GM19463 (cell line): ENCODE measurements at regions not wholly inside any gene's neighbourhood (a gene's known extent, or its start where the extent isn't known, plus 50 kb on each side); places are given as distances from the start of the nearest gene placed in this dataset.
"Not testable (repeated sequence)": the region's sequence is repeated elsewhere in the genome, so short reads cannot be mapped to it uniquely, and the experiment has no call there.

ENCODE experiments used
- ATAC-seq: cut with Tn5 transposase; IDR thresholded peaks from one replicate; pipeline ENCODE4 v1.9.1; 2021; ENCODE audit warnings: mild to moderate bottlenecking, moderate library complexity; ENCODE audit not compliant: unreplicated experiment

DNA sequence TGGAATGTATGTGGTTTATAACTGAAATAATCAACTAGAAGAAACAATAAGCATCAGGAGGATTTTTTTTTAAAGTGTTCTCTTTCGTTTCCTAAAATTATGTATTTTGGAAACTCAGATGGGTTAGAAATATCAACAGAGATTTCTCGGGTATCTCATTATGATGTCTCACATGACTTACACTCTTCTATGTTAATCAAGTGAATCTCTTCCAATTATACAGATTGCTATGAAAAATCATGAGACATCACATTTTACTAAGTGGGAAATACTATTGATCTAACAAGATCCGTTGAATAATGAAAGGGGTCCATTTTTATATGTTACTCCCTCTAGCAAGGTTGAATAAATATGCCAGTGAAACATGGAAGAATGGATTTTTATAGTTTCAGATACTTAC lies 54.7 kb upstream of the NRIP1 start:
- no peak for ATAC-seq

DNA sequence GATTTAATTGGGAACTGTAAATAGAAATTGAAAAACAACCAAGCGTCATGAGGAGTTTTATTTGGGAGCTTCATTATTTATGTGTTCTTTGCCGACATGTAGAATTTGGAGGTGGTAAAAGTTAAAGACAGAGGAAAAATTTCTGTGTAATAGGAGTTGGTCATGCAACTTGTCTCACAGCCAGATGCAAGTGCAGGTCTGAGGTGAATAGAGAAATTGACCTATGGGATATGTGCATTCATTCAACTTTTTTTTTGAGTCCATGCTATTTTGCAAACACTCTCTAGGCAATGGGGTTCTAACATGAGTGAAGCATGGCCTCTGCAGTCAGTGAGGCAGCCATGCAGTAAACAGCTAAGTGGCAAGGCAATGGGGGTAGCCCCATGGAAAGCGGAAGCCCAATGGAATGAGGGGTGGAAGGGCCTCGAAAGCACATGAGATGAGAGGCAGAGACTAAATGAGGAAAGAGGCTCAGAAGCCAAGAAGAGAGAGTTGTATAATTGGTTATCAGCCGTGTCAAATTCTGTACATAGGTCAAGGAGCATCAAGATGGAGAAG lies 56.4 kb upstream of the NRIP1 start:
- ATAC-seq: no peak

DNA sequence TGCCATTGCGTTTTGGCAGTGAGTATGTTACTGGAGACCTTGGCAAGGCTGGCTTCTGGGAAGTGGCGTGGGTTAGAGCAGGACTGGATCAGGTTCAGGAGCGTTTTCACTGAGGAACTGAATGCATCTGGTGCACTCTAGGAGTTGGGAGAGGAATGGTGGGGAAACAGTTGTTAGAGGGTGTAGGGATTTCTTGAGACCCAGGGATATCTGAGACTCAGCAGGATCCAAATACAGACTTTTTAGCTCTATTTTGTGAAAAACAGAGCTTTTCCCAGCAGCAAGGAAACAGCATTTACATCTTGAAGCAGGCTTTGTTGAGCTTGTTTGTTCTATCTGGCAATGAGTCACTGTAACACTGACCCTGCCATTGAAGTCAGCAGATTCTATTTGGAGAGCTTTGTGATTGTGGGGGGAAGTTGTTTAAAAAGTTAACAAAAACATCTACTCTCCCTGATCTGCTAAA lies 56.9 kb upstream of the NRIP1 start:
- no peak for ATAC-seq

DNA sequence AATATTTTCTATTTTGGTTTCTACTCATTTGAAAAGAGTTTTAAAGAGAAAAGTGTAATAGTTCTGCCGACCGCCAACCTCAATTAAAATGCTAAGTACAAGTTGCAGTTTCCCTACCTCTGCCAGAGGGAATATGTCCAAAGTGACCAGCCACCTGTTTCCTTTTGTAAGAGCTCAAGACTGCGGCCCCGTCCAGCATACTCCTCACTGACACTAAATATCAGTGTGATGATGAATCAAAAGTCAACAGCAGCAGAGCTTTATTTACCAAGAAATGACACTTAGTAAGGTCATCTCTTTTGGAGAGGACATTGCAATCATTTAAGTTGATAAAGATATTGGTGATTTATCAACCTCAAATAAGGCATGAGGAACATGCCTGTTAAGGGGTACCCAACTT lies 57.4 kb upstream of the NRIP1 start:
- no peak for ATAC-seq

DNA sequence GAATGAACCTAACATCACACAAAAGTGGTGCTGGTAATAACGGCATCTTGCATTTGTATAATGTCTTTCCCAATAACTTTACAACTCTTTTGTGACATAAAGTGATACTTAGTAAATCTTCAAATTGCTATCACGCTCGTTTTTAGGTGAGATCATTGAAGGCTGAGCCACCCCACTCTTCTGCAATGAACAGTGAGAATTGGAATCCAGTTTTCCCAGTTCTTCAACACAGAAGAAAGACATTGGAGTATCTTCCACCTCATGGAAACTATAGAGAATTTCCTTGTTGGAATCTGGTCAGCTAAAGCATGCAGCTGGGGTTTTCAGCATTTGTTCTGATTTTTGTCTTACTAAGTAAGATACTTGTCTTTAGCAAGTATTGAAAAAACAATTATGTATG lies 59.9 kb upstream of the NRIP1 start:
- ATAC-seq: no peak

GRCh38 chr21:15126948-15127347 lies 62.1 kb upstream of the NRIP1 start:
- no peak for ATAC-seq

GRCh38 chr21:15127437-15127836 lies 62.6 kb upstream of the NRIP1 start:
- ATAC-seq: no peak

DNA sequence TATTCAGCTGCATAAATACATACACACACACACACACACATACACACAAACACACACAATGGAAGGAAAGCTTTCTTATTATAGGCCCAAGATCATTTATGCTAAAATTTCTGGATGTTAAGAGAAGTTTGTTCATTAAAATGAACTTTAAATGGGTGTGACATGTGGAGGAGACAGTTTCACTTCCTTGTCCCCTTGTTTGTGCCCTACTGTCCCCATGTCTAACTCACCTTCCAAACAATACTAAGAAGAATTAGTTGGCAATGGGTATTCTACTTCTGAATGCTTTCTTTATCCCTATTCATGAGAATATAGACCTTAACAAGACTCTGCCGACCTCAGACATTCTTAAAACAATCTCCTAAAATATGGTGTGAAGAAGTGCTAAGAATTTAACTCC lies 63.5 kb upstream of the NRIP1 start:
- ATAC-seq: no peak

- not testable (repeated sequence) for ATAC-seq
Measured at GRCh38 chr21:15128714-15129113, 63.9 kb upstream of the NRIP1 start.

DNA sequence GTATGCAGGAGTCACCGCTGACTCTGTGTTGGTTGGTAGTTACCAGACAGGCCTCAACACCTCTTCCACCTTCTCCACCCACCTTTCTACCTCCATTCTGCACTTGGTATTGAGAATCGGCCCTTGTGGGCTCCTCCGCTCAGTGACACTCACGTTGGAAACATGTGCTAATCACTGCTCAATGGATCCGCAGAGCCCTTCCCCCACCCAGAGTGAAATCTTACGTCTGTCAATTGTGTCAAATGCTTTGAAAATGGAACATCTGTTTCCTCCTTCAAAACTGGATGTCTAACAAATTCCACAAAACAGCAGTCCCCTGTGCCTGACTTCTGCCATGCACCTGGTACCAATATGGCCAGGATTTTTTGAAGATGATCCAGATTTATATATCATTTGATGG lies 65.5 kb upstream of the NRIP1 start:
- no peak for ATAC-seq

- no peak for ATAC-seq
Measured at GRCh38 chr21:15130751-15131150, 66.0 kb upstream of the NRIP1 start.

DNA sequence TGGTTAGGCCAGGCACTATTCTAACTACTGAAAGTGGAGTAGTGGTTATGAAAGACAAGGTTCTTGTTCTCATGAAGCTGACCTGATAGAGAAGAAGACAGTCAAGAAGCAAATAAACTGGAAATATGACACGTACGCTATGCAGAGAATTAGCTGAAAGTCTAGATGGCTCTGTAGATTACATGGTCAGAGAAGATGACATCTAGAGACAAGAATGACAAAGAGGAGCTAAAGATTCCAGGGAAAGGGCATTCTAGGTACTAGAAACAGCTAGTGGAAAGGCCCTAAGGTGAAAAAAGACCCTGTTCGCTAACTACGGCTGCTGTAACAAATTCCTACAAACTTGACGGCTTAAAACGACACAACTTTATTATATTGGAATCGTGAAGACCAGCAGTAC lies 68.0 kb upstream of the NRIP1 start:
- ATAC-seq: no peak

- ATAC-seq: no peak
Measured at GRCh38 chr21:15134701-15135470, 70.1 kb upstream of the NRIP1 start.

DNA sequence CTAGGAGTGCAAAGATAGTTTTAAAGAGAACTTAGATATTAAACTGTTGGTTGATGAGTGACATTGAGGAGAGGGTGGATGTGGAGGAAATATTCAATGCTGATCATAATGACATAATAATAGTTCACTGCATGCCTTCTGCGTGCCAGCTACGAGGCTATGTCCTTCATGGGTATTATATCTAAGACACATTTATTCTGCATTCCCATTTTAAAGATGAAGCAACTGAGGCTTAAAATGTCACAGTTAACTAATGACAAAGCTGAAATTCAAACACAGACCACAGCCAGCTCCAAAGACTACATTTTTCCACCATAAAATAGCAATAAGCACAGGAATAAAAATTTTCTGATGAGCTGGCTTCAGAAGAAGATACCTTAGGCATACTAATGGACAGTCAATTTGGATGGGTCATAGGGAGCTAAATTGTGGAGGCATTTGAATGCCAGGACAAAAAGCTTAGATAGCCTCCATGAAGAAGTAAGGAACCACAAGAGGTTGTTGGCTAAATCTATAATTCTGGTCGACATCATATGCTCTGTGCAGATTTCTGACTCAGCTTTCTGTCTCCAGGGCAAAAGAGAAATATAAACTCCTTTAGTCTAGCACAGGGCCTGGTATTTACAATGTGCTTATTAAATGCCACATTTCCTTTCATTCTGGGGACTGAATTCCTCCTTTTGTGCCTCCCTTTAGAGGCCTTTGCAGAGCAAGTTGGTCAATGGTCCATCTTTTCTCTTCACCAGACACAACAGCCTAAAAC lies 71.2 kb upstream of the NRIP1 start:
- ATAC-seq: no peak

DNA sequence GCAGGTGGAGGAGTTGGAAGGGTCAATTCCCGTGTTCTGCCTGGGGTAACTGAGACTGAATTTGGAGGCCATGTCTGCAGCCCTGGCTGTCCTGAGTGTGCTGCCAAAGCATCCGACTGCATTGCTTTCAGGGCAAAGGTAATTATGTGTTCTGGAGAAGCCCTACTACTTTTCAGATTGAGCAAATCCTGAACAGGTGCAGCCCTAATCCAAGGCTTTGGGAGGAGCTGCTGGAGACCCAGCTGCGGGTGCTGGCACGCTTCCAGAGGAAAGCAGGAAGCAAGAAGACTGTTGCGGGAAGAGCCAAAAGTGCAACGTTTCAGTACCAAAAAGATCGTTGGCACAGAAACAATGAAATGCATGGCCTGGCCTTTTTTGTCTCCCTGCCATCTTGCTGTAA lies 73.7 kb upstream of the NRIP1 start:
- ATAC-seq: no peak

- no peak for ATAC-seq
Measured at GRCh38 chr21:15139898-15140297, 75.1 kb upstream of the NRIP1 start.

DNA sequence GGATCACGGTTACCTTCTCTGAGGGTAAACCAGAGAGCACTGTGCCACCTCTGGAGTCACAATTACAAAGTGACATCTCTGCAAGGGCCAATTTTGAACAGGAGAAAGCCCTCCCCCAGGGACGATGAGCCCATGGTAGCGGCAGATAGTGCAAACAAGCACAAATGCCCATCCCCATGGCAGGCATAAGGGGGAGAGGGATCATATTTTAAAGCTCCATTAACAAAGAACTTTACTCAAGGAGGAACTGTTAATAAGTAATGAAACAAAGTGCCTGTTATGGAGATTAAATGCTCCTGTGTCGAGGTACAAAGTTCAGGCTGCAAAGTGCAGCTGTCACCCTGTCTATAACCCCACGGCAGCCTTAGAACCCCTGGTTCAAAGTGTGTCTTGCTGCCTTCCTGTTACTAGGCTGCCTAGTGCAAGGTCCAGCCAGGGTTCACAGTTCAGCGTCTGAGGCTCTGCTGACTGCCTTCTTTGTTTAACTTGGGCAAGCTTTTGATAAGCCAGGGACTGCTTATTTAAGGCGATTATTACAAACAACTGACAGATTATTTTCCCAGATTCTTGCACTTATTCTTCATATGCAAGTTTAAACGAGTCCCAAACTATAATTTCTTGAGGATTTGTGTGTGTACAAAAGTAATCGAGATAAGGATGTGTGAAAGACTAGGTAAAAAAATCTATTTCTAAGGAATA lies 75.7 kb upstream of the NRIP1 start:
- ATAC-seq: peak; percentile 56

DNA sequence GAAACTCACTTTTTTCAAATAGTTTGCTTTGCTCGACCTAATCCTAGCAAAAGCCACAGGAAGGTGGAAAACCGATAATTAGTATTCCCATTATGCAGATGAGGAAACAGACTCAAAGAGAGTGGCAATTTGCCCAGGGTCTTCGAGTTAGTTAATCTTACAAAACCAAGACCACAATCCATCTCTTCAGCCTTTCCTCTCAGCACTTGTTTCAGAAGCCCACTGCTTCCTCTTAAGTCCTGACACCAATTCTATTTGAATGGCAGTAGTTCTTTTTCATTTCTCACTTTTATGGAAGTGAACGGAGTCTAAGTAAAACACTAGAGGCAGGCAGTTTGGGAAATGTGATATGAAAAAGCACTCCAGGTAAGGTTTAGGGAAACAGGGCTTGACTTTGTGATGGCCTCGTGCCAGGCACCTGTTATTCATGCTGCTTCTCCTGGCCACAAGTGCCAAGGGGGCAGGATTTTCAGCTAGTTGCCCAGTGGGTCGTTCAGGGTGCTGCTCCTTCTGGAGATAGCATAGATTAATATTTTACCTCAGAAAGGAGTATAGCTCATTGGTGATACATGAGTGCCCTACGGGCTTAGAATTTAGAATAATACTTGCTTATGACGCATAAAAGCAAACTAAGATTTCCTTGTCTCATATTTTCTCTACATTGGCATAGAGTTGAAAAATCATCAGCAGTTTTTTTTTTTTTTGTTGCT lies 76.6 kb upstream of the NRIP1 start:
- no peak for ATAC-seq

DNA sequence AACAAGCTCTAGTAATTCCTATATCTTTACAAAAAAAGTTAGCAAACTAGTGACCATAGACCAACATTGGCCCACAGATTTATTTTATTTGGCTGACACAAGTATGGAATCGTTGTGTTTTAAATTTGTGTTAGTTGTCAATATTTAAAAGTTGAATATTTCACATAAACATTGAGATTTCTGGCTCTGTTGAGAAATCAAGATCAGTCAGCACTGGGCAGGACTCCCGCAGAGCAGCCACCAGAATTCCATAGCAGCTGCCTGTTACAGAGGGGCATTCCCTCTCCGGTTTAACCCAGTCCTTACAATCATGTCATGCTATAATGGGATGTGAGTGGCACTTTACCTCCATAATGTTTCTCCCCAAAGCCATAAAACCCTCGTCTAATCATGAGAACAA lies 79.2 kb upstream of the NRIP1 start:
- ATAC-seq: no peak

DNA sequence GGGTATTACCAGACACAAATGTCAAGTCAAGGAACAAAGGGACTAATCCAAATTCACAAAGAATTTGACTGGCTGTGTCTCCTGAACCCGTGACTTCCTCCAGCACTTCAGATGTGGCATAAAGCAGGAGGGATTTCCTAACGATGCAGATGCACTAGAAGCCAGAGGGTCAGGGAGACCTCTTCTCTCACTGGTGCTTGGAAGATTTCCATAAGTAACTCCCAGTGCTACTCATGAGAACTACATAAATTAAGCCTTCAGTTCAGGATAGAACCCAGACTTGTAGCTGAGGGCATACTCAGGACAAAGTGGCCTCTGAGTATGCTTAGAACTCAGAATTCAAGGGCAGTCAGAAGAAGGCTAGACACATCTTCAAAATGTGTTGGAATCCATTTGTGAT lies 83.6 kb upstream of the NRIP1 start:
- ATAC-seq: no peak
